ENCODE measurements at regions not wholly inside any gene's neighbourhood (a gene's known extent, or its start where the extent isn't known, plus 50 kb on each side); places are given as distances from the start of the nearest gene placed in this dataset.
"Not testable (repeated sequence)": the region's sequence is repeated elsewhere in the genome, so short reads cannot be mapped to it uniquely, and the experiment has no call there.

DNA sequence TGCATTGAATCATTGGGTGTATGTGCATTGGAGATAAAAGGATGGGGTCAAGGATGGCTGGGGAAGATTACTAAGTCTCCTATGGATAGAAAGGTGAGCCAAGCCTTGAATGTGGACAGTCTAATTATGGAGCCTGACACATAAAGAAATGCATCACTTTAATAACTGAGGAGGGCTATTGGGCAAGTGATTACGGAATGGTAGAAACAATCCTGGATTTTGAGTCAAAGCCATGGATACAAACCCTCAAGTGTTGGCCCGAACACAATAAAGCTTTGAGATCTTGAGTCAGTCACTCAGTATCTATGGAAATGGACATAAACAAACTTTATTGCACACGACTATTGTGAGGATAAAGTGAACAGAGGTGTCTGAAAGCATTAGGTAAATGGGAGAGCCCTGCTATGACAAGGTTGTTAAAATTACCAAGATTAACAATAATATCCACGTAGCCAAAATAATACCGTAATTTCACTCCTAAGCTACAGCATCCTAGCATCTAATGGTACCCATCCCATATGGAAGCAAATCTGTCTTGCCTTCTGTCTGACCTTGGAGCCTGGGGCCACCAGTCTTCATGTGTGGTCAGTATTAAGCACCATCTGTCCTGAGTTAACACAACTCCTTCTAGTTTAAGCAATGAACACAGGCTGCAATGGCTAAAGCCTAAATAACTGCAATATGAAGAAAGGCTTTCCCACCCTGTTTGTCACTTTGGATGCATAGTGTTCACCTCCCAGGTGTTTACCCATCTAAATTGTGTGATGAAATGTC is 136.9 kb upstream of the PRICKLE2 start:
- no peak overlapping the region for H3K27ac ChIP-seq
- no peaks in the 10 kb centered on the region for H3K4me1 ChIP-seq (ENCODE audit: control insufficient read depth in 1 of 2, insufficient read depth in 1 of 2, low read depth in 1 of 2, low read length in 1 of 2)
- no peak overlapping the region for H3K4me3 ChIP-seq (ENCODE audit: low read depth in 1 of 2, low read length in 1 of 2)
- no peaks in the 10 kb centered on the region for H3K9me3 ChIP-seq
- H3K36me3 ChIP-seq, result no peaks in the 10 kb centered on the region
- TF ChIP-seq, protein P1, sequence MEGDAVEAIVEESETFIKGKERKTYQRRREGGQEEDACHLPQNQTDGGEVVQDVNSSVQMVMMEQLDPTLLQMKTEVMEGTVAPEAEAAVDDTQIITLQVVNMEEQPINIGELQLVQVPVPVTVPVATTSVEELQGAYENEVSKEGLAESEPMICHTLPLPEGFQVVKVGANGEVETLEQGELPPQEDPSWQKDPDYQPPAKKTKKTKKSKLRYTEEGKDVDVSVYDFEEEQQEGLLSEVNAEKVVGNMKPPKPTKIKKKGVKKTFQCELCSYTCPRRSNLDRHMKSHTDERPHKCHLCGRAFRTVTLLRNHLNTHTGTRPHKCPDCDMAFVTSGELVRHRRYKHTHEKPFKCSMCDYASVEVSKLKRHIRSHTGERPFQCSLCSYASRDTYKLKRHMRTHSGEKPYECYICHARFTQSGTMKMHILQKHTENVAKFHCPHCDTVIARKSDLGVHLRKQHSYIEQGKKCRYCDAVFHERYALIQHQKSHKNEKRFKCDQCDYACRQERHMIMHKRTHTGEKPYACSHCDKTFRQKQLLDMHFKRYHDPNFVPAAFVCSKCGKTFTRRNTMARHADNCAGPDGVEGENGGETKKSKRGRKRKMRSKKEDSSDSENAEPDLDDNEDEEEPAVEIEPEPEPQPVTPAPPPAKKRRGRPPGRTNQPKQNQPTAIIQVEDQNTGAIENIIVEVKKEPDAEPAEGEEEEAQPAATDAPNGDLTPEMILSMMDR (IDR thresholded peaks at IDR 0.05), result no peak
- no peaks in the 10 kb centered on the region for H3K27me3 ChIP-seq

DNA sequence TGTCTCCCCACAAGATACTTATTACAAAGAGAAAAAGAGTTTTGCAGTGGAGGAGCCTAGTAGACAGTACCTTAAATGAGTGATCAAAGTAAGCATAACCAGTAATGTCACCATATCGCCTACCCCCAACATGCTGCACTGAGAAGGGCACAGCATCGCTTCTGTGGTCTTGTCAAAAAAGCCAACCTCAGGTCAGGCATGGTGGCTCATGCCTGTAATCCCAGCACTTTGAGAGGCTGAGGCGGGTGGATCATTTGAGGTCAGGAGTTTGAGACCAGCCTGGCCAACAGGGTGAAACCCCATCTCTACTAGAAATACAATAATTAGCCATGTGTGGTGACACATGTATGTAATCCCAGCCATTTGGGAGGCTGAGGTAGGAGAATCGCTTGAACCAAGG is 135.8 kb upstream of the PRICKLE2 start:
- H3K27me3 ChIP-seq; H3K9me3 ChIP-seq; H3K27ac ChIP-seq; H3K36me3 ChIP-seq; H3K4me1 ChIP-seq (ENCODE audit: control insufficient read depth in 1 of 2, insufficient read depth in 1 of 2, low read depth in 1 of 2, low read length in 1 of 2); H3K4me3 ChIP-seq (ENCODE audit: low read depth in 1 of 2, low read length in 1 of 2): not testable (repeated sequence)

DNA sequence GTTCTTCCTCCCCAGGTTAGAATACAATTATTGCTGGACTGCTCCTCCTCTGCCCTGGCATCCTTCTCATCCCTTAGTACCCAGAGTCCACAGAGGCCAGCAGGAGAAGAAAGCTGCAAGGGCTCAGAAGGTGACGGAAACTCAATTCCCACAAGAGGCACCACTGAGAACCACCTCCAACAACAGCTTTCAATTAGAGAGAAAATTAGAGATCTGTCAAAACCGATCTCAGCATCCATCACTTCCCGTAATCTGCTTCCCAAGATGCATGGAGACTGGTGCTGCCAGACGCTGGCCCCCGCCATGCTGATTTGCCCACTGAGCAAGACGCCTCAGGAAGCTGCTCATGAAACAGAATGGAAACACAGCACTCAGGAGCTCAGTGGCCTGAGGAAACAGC is 135.0 kb upstream of the PRICKLE2 start:
- Histone ChIP-seq H3K4me3 (ENCODE audit: low read depth in 1 of 2, low read length in 1 of 2) (no peak overlapping the region), H3K27ac (no peak overlapping the region), H3K4me1 (ENCODE audit: control insufficient read depth in 1 of 2, insufficient read depth in 1 of 2, low read depth in 1 of 2, low read length in 1 of 2) (peaks cover 0 to under 1% of the 10 kb centered on the region in 2 experiments), H3K9me3 (no peaks in the 10 kb centered on the region), H3K27me3 (no peaks in the 10 kb centered on the region), H3K36me3 (no peaks in the 10 kb centered on the region)
- TF ChIP-seq, protein P1 (IDR thresholded peaks at IDR 0.05), result no peak

DNA sequence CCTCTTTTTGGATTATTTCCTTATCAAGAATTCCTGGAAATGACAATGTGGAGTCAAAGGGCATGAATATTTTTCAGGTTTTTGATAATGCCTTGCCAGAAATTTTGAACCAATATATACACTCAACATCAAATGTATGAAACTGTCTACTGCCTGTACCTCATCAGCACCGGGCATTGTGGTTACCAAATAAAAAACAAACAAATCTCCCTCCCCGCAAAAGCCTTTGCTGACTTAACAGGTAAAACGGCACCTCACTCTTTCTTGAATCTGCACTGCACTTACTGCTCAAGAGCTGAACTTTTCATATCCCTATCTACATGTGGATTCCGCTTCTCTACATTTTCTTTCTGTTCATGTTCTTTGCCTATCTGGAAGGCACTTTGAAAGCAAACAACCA is 134.5 kb upstream of the PRICKLE2 start:
- H3K4me3 ChIP-seq (ENCODE audit: low read depth in 1 of 2, low read length in 1 of 2), result no peak overlapping the region
- H3K36me3 ChIP-seq, result no peaks in the 10 kb centered on the region
- no peak overlapping the region for H3K27ac ChIP-seq
- H3K9me3 ChIP-seq, result no peaks in the 10 kb centered on the region
- peaks cover 0 to 2% of the 10 kb centered on the region in 2 experiments for H3K4me1 ChIP-seq (ENCODE audit: control insufficient read depth in 1 of 2, insufficient read depth in 1 of 2, low read depth in 1 of 2, low read length in 1 of 2)
- TF ChIP-seq, protein P1 (IDR thresholded peaks at IDR 0.05), result no peak
- no peaks in the 10 kb centered on the region for H3K27me3 ChIP-seq

DNA sequence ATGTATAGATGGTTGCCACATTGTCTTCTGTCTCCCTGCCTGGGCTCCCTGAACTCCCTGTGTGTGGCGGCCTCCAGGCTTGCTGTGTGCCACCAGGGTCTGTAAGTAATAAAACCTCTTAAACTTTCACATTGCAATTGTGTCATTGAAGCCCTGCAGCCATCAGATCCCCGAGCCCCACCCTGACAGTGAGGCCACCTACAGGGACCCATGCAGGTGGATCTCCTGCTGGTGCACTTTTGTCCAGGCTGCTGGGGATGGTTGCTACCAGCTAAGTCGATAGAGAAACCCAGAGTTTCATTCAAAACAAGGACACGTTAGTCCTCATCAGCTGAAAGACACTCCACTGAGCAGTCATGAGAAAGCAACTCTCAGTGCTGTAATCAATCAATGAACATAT is 133.6 kb upstream of the PRICKLE2 start:
- H3K36me3 ChIP-seq, result no peaks in the 10 kb centered on the region
- H3K27ac ChIP-seq, result no peak overlapping the region
- H3K27me3 ChIP-seq, result no peaks in the 10 kb centered on the region
- H3K9me3 ChIP-seq, result no peaks in the 10 kb centered on the region
- H3K4me3 ChIP-seq (ENCODE audit: low read depth in 1 of 2, low read length in 1 of 2), result no peak overlapping the region
- H3K4me1 ChIP-seq (ENCODE audit: control insufficient read depth in 1 of 2, insufficient read depth in 1 of 2, low read depth in 1 of 2, low read length in 1 of 2), result peaks cover 0 to 2% of the 10 kb centered on the region in 2 experiments
- TF ChIP-seq, protein P1 (IDR thresholded peaks at IDR 0.05), result no peak

DNA sequence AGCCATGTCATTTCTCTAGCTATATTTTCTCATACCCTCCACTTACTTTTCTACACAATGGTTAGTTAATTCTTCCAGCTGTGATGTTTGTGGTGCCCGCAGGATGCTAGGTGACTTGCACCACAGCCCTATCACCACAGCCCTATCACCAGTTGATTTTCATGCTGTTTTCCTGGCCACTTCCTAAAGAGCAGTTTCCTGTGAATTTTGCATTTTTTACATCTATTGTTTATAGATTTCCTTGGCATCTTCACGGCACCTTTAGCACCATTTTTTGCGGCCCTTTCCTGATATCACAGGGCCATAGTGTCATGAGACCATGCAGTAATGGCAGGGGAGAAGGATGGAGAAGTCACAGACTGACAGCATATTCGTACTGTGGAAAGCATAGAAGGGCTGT is 132.9 kb upstream of the PRICKLE2 start:
- Histone ChIP-seq H3K27ac (no peak overlapping the region), H3K4me1 (ENCODE audit: control insufficient read depth in 1 of 2, insufficient read depth in 1 of 2, low read depth in 1 of 2, low read length in 1 of 2) (peaks cover 0 to 2% of the 10 kb centered on the region in 2 experiments), H3K27me3 (no peaks in the 10 kb centered on the region), H3K9me3 (no peaks in the 10 kb centered on the region), H3K4me3 (ENCODE audit: low read depth in 1 of 2, low read length in 1 of 2) (no peak overlapping the region), H3K36me3 (no peaks in the 10 kb centered on the region)
- TF ChIP-seq, protein P1 (IDR thresholded peaks at IDR 0.05), result no peak
